Neural progenitor cell (in vitro differentiated cells): ENCODE measurements at regions not wholly inside any gene's neighbourhood (a gene's known extent, or its start where the extent isn't known, plus 50 kb on each side); places are given as distances from the start of the nearest gene placed in this dataset.

ENCODE experiments used
- CTCF ChIP-seq: fragments of 200-600 bp; sonication (generic); IDR thresholded peaks from 2 replicates; pipeline ENCODE4 v1.5.1; 2017; ENCODE audit warnings: antibody characterized with exemption, mild to moderate bottlenecking
- EZH2 ChIP-seq: fragments of 200-600 bp; sonication (generic); IDR thresholded peaks from 2 replicates; pipeline ENCODE4 v1.6.1; 2017; ENCODE audit warnings: antibody characterized with exemption, mild to moderate bottlenecking, moderate library complexity
- EZH2phosphoT487 ChIP-seq: fragments of 200-600 bp; sonication (generic); IDR thresholded peaks from 2 replicates; pipeline ENCODE4 v1.6.1; 2017; ENCODE audit warnings: antibody characterized with exemption

- TF ChIP-seq CTCF (no peak), EZH2 (no peak), EZH2phosphoT487 (no peak)
Measured at GRCh38 chr4:84269536-84270044, 229.5 kb downstream of the NKX6-1 start.
